SHP77 treated with DMSO at 0.1 percent for 48 hours (cell line): ENCODE measurements at regions not wholly inside any gene's neighbourhood (a gene's known extent, or its start where the extent isn't known, plus 50 kb on each side); places are given as distances from the start of the nearest gene placed in this dataset.

Experiments used
- DNase-seq: peaks from one replicate; lab custom pipeline; 2025; lab: John Stamatoyannopoulos, UW

DNA sequence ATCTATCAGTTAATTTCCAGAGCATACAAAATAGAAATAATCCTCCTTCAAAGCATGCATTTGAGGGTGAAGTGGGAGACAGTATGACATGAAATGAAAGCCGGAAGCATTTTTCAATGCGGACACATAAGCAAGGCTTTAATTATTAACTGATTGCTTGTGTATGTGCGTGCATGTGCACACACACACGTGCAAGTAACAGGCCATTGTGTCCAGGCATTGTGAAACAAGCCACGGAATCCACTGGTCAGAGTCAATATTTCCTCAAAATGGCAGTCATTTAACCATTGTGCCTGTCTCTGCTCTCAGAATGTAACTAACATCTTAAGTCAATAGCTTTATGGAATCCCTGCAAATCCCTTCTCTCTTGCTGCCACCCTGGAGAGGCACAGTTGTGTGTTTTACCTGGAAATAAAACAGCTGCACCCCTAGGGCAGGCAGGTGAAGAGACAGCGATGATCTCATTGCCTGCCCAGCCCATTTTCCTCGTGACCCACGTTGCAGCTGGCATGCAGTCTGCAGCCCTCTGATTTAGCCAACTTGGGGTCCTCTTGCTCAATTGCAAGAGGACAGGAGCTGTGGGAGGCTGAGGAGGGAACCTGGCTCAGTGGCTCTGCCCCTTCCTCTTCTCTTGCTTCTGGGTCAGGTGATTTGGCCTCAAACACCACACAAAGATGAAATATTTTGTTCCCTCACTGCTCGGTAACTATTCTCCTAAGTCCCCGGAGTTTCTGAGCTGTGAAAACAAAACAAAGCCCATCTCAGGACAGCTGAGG lies 500.9 kb upstream of the ZMIZ1 start:
- DNase-seq: peak; percentile 24

DNA sequence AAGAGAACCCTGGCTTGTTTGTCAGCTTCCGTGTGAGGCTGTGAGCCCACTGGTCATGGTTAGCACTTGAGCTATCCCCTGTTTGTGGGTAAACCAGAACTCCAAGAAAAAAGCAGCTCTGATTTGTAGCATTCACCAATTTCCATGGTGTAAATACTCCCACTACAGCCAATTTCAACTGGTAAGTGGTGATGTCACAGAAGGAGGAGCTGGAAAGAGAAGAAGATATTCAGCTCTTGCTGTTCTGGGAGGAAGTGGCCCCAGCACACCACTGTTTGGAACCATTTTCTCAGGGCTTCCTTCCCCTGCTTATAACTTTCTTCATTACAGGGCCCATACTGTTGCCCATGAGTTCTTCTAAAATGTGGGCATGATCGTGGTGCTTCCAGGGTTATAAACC lies 500.1 kb upstream of the ZMIZ1 start:
- no peak for DNase-seq

DNA sequence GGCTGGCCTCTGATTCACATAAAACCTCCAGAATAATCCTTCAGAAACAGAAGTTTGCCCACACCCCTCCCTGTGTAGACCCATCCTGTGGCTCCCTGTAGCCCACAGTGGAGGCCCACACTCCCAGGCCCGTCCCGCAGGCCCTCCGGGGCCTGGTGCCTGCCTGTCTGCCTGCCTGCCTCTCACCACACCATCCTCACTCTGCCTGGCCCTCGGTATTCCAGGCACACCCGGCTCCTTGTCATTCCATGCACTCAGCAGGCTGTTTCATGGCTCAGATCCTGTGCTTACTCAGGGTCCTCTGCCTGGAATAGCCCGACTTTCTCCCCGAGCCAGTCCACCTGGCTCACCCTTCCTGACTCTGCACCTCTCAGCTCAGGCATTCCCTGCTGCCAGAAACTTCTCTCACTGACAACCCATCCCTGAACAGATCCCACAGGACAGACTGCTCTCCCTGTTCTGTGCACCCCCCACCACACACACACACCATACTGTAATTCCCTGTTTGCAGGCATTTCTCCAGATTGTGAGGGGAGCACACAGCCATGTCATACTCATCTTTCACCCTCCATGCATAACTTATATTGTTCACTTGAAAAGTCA lies 498.0 kb upstream of the ZMIZ1 start:
- DNase-seq: no peak

DNA sequence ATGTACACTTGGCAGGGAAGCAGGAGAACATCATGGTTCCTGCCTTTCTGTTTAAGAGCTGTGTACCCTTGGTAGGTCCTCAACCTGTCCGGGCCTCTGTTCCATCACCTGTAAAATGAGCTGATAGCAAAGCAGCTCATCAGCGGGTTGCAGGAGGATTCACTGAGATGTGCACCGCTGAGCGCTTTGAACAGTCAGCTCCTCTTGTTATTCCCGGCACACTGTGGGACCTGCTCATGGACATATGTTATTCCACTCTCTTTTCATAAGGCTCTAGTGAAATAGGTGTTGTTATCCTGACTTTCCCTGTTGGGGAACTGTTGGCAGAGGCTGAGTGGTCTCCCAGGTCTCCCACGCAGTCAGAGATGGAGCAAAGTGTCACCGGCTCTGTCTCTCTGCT lies 497.5 kb upstream of the ZMIZ1 start:
- DNase-seq: no peak

DNA sequence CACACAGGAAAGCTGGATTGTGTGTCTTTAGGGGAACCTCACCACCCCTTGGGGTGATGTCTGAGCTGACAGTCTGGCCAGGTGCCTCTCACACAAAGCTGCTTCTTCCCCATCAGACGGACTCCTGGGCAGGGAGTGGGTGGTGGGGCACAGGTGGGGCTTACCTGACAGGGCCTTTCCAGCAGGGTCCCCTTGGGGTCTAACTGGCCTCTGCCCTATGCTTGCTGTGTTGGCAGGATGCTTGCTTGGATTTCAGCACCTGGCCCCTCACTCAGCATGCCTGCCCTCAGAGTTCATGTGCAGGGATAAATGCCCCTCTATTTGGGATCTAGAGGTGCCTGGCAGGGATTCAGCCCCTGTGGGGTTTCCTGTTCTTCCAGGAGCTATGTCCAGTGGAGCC lies 496.9 kb upstream of the ZMIZ1 start:
- no peak for DNase-seq

DNA sequence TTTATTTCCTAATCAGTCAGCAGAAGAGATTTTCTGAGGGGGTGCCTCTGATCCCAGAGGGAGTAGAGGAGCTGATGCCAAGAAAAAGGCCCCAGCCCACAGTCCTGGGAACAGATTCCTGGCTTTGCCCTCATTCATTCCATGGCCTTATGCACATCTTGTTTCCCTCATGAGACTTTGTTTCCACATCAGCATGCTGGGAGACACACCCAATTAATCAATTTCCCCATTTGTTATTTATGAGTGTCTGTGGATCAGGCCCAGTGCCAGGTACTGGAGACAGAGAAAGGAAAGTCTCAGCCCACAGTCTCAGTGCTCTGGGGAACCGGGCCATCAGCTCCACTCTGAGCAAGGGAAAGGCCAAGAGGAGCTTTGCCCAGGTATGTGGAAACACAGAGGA lies 496.2 kb upstream of the ZMIZ1 start:
- DNase-seq: no peak

DNA sequence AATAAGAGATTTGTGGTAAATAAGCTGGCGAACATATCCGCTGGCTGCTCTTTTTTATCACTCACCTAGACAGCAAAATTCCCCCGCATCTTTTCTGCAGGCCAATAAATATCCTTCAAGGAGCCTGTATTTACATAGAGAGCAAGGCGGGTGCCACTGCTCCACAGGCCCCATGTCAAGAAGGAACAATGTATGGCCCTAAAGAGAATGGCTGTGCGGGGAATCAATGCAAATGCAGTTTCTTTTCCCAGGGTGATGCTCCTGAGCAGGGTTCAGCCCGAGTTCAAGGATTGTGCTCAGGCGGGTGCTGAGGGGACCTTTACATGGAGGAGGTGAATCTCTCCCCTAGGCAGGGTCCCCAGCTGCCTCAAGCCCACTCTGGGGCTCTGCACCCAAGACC lies 494.2 kb upstream of the ZMIZ1 start:
- DNase-seq: no peak

DNA sequence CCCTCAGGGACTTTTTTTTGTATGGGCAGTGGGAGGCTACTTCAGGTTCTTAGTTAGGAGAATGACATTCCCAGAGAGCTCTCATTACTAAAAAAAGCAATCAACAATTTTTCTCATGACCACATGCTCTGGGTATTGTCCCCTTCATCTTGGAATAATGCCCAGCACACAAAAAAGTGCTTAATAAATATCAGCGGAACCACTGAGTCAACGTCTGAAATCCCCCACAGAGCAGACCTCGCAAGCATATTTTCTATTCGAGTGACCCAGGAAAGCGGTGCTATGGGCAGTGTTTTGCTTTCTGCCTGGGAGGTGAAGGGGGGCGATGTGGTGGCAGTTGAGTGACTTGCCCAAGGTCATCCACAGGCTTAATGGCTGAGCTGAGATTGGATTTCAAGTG lies 493.4 kb upstream of the ZMIZ1 start:
- no peak for DNase-seq

DNA sequence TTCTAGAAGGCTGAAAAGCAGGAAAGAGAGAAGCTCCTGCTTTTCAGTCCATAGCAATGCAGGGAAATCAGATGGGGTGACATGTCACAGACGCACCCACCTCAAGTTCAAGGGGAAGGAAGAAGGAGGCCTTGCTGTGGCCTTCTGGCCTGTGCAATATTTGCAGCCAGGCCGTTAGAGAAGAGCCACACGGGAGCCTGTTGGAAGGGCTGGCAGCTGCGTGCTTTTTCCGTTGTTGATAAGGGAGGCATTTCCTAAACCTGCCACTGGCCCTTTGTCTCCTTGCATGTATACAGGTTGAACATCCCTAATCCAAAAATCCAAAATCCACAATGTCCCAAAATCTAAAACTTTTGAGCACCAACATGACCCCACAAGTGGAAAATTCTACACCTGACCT lies 492.5 kb upstream of the ZMIZ1 start:
- no peak for DNase-seq

DNA sequence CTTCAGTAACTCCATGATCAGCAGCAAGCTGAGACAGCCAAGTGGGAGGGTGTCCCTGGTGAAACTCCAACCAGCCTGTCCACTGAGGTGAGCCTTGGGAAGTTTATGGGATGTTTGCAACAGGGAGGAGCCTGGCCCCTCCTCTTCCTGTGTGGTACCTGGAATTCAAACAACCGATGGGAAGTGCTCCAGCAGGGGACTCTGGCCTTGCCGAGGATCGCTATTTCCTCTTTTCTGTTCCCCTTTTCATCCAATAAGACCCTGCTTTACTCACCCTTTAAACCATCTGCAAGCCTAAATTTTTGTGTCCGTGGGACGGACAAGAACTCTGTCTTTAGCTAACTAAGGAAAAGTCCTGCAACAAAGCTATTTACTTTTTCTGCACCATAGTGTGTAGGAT lies 491.1 kb upstream of the ZMIZ1 start:
- no peak for DNase-seq

DNA sequence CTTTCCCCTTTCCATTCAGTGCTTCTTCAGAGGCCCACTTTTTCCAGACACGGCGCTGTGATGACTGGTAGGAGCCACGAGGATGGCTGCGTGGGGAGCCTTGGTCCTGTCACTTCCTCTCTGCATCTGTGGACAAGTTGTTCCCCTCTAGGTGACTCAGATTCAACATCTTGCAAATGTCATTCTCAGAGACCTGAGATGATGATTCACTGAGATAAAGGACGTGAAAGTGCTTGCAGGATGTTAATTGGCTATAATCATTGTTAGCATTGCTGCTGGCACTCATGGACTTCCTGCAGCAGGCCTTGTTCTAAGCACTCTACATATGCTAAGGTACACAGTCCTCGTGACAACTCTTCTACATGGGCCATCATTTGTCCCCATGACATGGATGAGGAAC lies 489.8 kb upstream of the ZMIZ1 start:
- no peak for DNase-seq

DNA sequence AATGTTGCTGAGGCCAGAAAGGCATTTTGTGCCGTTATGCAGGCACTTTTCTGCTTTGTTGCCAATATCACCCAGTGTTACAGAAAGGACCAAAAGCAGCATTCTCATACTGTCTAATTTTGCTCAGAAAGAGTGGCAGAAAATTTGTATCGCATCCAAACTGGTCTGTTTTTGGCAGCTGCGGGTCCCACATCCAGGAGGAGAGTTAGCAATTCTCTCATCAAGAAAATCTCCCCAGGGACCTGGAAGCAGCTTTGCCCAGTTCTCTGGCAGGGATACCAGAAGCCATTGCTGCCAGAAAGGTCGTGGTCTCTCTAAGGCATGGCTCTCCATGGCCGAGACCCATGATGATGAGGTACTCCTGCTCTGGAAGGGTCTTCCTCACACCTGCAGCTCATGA lies 489.2 kb upstream of the ZMIZ1 start:
- DNase-seq: no peak

DNA sequence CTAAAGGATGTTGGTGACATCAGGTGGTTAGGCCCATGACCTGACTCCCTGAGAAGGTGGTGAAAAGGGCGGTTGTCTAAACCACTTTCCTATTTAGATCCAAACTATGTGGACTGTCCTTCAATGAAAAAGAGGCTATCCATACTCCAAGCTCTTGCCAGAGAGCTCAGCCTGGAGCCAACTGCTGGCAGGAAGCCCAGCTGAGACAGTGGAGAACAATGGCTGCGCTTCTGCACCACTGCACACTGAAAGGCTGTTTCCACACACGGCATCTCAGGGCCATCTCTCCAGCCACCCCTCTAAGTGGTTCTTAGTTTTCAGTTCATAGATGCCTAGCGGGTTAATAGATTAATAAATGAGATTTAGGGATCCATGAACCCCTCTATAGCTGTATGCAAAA lies 488.8 kb upstream of the ZMIZ1 start:
- no peak for DNase-seq

DNA sequence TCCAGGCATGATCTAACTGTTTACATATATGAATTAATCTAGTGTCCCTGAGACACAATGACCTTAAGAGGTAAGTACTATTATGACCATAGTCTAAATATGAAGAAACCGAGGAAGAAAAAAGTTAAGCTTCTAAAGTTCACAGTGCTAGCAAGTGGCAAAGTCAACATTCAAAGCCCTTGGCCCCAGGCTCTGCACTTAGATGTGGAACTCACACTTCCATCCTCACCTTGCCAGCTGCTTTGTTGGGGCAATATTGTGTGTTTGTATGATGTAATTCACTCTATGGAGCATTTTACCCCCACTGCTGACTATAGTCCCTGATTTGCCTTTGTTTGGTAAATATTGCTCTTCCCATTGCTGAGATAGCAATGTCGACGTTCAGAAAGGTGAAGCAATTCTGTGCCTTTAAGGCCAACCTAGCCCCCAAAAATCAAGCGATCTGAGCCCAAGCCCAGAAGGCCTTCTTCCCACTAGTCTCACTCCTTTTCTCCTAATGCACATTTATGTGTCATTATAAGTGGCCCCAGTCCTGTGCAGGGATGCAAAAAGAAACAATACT lies 487.6 kb upstream of the ZMIZ1 start:
- no peak for DNase-seq

DNA sequence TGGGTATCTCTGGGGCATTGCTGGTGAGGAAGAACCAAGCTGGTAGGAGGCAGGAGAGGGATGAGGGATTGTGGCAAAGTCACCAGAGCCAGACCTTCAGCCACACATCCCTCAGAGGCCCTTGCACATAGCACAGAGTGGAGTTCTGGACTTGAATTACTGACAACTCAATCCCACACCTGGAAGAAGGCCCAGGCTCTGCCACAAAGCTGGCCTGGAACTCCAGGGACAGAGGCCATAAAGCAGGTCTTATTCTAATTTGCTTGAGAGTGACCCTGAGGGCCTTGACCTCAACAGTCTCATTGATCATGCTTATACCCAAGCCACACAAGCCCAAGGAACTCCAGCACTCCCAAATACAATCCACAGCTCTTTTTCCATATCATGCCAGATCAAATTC lies 486.2 kb upstream of the ZMIZ1 start:
- no peak for DNase-seq

DNA sequence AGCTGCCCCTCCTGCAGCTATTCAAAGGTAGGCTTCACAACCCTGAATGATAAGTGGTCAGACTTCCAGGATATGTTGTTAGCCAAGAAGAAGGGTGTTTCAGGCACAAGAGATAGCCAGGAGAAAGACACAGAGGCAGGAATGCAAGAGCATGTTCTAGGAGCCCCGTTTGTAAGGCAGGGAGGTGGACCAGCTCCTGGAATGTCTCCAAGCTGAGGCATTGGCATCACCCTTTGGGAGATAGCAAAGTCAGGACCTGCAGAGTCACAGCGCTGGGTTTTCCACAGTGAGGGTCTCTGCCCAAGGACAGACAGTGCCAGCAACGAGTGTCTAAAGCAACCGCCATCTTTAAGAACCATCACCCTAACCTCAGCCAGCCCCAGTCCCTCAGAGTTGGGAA lies 484.5 kb upstream of the ZMIZ1 start:
- no peak for DNase-seq

DNA sequence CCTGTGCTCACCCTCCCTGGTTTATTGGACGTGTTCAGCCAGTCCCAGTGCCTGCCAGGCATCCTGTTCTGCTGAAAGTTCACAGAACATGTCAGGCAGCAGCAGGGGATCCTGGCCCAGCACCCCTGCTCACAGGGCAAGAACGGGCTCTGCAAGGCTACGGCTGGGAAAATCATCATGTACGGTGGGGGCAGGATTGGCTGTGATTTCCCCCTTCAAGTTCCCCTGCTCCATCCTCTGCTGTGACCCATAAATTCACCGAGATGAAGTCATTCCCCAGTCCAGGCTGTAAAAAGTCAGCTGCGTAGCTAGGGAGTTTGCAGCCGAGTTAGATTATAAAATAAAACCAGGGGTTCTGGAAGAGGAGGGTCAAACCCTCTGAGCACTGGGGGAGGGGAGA lies 484.1 kb upstream of the ZMIZ1 start:
- no peak for DNase-seq

DNA sequence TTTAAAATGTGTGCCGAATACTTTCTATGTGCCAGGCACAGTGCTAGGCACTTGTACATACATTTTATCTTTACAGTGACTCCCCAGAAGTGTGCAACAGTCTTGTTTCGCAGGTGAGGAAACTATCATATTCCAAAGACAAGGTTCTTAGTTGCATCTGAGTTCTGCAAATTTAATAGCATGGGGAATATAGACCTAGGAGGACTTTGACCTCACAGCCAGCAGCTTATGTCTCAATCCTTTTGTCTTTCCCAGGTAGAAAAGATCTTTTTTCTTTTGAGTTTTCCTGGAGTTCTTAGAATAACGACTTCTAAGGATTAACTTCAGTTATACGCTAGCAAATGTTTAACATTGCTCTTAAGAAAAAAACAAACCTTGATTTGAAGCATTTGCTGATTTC lies 482.8 kb upstream of the ZMIZ1 start:
- no peak for DNase-seq

DNA sequence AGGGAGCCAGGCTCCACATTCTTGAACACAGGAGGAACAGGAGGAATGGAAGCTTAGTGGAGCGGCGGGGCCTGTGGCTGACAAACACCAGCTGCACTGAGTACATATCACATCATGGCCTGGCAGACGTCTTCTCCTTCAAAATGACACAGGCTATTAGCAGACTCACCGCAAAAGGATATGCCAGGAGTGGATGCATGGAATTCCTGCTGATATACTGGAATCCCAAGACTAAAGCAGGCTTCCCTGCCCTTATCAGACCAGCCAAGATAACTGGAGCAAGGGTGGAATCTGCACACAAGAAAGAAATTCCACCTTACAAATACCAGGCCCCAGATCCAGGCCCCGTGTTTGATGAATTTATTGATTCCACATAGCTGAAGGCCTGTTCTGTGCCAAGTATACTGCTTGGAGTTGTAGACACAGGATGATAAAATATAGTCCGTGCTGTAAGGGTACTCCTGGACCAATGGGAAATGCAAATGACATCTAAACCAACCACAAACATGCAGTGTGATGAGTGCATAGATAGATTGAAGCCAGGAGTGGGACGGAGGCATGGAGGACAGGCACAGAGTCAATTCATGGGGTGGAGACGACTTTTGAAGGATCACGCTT lies 480.5 kb upstream of the ZMIZ1 start:
- no peak for DNase-seq

DNA sequence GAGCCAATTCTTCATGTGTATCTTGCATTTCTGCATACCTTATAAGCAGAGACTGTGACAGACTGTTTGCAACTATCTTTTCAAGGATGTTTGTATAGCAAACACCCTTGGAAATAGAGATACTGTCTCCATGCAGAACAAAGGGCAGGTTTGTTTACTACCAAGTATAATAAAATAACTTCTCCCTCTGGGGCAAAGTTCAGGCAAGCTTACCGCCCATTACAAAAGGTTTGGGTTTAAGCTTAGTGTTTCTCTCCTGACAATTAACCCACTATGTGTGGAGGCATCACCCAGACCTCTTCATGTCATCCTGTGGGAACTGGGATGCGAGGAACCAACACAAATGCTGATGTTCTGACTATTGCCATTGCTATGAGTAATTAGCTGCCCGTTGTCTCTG lies 479.1 kb upstream of the ZMIZ1 start:
- DNase-seq: no peak

DNA sequence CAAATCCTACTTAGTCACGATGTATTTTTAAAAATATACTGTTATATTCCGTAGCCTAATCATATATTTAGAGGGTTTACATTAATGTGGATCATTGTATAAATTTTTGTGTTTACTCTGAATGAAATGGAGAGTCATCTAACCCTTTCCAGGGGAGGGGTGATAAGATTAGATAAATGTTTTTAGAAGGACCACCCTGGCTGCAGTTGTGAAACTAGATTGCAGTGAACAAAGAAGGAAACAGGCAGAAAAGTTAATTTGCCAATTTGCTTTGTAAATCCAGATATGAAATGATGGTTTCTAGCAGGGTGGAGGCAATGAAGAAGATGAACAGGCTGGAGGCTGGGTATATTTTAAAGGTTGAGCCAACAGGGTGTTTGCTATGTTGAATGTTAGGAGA lies 477.7 kb upstream of the ZMIZ1 start:
- no peak for DNase-seq

DNA sequence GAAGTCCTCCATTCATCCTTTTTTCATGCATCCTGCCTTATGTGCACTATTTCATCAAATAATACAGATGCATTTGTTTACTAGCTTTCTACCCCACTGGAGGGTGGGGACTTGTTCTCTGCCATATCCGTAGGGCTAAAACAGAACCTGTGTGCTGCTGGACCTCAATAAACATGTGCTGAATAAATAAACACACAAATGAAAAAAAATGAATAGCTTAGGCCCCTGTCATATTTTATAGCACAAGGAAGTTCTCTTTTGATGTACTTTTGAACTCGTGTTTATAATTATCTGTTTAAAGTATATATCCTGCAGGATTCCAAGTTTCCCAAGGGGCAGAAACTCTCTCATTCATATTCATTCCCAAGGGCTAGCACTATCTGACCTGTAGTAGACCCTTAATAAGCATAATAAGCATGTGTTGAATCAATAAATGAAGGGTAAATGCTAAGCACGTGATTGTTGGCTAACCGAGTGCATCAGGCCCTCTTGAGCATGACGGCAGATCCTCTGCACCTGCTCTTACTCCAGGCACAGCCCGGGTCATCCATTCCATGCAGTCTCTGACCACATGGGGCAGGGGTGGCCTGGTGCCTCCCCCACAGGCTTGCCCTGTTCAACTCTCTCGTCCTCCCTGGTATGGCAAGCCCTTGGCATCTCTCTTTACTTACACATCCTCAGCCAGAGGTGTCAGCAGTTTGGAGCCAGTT lies 474.1 kb upstream of the ZMIZ1 start:
- peak; percentile 46 for DNase-seq

DNA sequence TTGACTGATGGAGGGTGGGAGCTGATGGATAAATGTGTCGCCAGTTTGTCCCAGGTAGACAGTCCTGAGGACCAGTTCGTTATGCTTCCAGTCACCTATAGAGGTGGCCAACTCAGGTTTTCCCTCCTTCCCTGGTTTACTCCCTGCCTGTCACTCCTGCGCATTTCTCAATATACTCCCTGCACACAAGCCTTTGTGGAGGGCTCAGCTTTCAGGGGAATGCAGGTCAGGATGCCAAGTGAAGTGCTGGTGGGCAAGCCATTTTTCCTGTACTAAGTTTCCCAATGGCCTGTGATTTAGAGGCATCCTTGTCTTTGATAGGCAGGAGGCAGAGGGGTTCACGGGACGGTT lies 473.5 kb upstream of the ZMIZ1 start:
- DNase-seq: no peak
